ENCODE measurements at regions not wholly inside any gene's neighbourhood (a gene's known extent, or its start where the extent isn't known, plus 50 kb on each side); places are given as distances from the start of the nearest gene placed in this dataset.

GRCh38 chr4:14025111-14025510 lies 397.6 kb upstream of the BOD1L1 start:
- Histone ChIP-seq H3K9me3 (no peaks in the 10 kb centered on the region), H3K4me1 (no peaks in the 10 kb centered on the region), H3K27ac (no peak overlapping the region), H3K36me3 (no peaks in the 10 kb centered on the region), H3K4me3 (no peak overlapping the region), H3K27me3 (no peaks in the 10 kb centered on the region)
- no peak for DNase-seq (ENCODE audit: low spot score in 2 of 2)
- 71% methylated on average over 5 of the region's 5 CpGs for WGBS
- TF ChIP-seq POLR2AphosphoS5 (IDR thresholded peaks at IDR 0.05) (no peak), EP300 (IDR thresholded peaks at IDR 0.05) (no peak), POLR2A (IDR thresholded peaks at IDR 0.05) (no peak), CTCF (IDR thresholded peaks at IDR 0.05) (no peak)

GRCh38 chr4:14025891-14026290 lies 398.4 kb upstream of the BOD1L1 start:
- no peaks in the 10 kb centered on the region for H3K27me3 ChIP-seq
- WGBS, result 88% methylated on average over 5 of the region's 5 CpGs
- TF ChIP-seq EP300 (IDR thresholded peaks at IDR 0.05) (no peak), CTCF (IDR thresholded peaks at IDR 0.05) (no peak), POLR2AphosphoS5 (IDR thresholded peaks at IDR 0.05) (no peak), POLR2A (IDR thresholded peaks at IDR 0.05) (no peak)

GRCh38 chr4:14028862-14029261 lies 401.3 kb upstream of the BOD1L1 start:
- H3K27me3 ChIP-seq, result no peaks in the 10 kb centered on the region
- H3K4me3 ChIP-seq, result no peak overlapping the region
- no peak overlapping the region for H3K27ac ChIP-seq
- H3K36me3 ChIP-seq, result no peaks in the 10 kb centered on the region
- DNase-seq (ENCODE audit: low spot score in 2 of 2), result no peak
- no peaks in the 10 kb centered on the region for H3K4me1 ChIP-seq
- no peak for TF ChIP-seq EP300 (IDR thresholded peaks at IDR 0.05)
- no peak for TF ChIP-seq POLR2A (IDR thresholded peaks at IDR 0.05)
- no peak for TF ChIP-seq CTCF (IDR thresholded peaks at IDR 0.05)
- TF ChIP-seq POLR2AphosphoS5 (IDR thresholded peaks at IDR 0.05), result no peak
- WGBS, result 70% methylated on average over 11 of the region's 11 CpGs
- H3K9me3 ChIP-seq, result no peaks in the 10 kb centered on the region

More at GRCh38 chr4:14025891-14026290, 398.4 kb upstream of the BOD1L1 start:
- Histone ChIP-seq H3K9me3 (no peaks in the 10 kb centered on the region), H3K27ac (no peak overlapping the region), H3K4me1 (no peaks in the 10 kb centered on the region), H3K4me3 (no peak overlapping the region), H3K36me3 (no peaks in the 10 kb centered on the region)
- DNase-seq (ENCODE audit: low spot score in 2 of 2), result no peak

GRCh38 chr4:14035076-14035475 lies 407.6 kb upstream of the BOD1L1 start:
- Histone ChIP-seq H3K4me1 (no peaks in the 10 kb centered on the region), H3K27me3 (no peaks in the 10 kb centered on the region), H3K4me3 (no peak overlapping the region), H3K9me3 (no peaks in the 10 kb centered on the region), H3K36me3 (no peaks in the 10 kb centered on the region), H3K27ac (no peak overlapping the region)
- TF ChIP-seq POLR2A (IDR thresholded peaks at IDR 0.05) (no peak), EP300 (IDR thresholded peaks at IDR 0.05) (no peak)
- 65% methylated on average over 2 of the region's 2 CpGs for WGBS
- no peak for DNase-seq (ENCODE audit: low spot score in 2 of 2)

GRCh38 chr4:14043203-14043602 lies 415.7 kb upstream of the BOD1L1 start:
- no peak for DNase-seq (ENCODE audit: low spot score in 2 of 2)
- Histone ChIP-seq H3K36me3 (no peaks in the 10 kb centered on the region), H3K27ac (no peak overlapping the region), H3K27me3 (no peaks in the 10 kb centered on the region), H3K9me3 (no peaks in the 10 kb centered on the region), H3K4me3 (no peak overlapping the region), H3K4me1 (no peaks in the 10 kb centered on the region)
- no peak for TF ChIP-seq EP300 (IDR thresholded peaks at IDR 0.05)
- TF ChIP-seq CTCF (IDR thresholded peaks at IDR 0.05), result no peak
- no peak for TF ChIP-seq POLR2A (IDR thresholded peaks at IDR 0.05)
- no peak for TF ChIP-seq POLR2AphosphoS5 (IDR thresholded peaks at IDR 0.05)

- Histone ChIP-seq H3K36me3 (no peaks in the 10 kb centered on the region), H3K4me1 (no peaks in the 10 kb centered on the region), H3K4me3 (no peak overlapping the region), H3K27ac (no peak overlapping the region), H3K9me3 (no peaks in the 10 kb centered on the region), H3K27me3 (no peaks in the 10 kb centered on the region)
- DNase-seq (ENCODE audit: low spot score in 2 of 2), result no peak
- TF ChIP-seq POLR2AphosphoS5 (IDR thresholded peaks at IDR 0.05) (no peak), EP300 (IDR thresholded peaks at IDR 0.05) (no peak), CTCF (IDR thresholded peaks at IDR 0.05) (no peak), POLR2A (IDR thresholded peaks at IDR 0.05) (no peak)
Observed at GRCh38 chr4:14046642-14047041, 419.1 kb upstream of the BOD1L1 start.
